Fibroblast of lung (primary cell): ENCODE measurements at regions not wholly inside any gene's neighbourhood (a gene's known extent, or its start where the extent isn't known, plus 50 kb on each side); places are given as distances from the start of the nearest gene placed in this dataset.

Experiments
- CTCF ChIP-seq, 2 donors: IDR thresholded peaks in 1 of 2; conservative IDR thresholded peaks in 1 of 2; 1 replicate in 1 of 2; 2 replicates in 1 of 2; pipeline ENCODE4 v1.5.1; 2011 to 2012; ENCODE audit warnings: low read length in 2 of 2, control low read depth in 1 of 2, inconsistent platforms in 1 of 2, low read depth in 1 of 2, mild to moderate bottlenecking in 1 of 2
- EZH2 ChIP-seq: IDR thresholded peaks from 2 replicates; pipeline ENCODE4 v1.5.1; 2012; ENCODE audit warnings: low read length, control low read depth, mild to moderate bottlenecking; ENCODE audit errors: missing control alignments

GRCh38 chr22:48757581-48757980 lies 1070.1 kb downstream of the BRD1 start:
- TF ChIP-seq CTCF (conservative IDR thresholded peaks at IDR 0.05 in 1 of 2, IDR thresholded peaks at IDR 0.05 in 1 of 2; ENCODE audit: low read depth in 1 of 2, low read length in 2 of 2): no peak
- no peak for TF ChIP-seq EZH2
